Osteoblast (primary cell): ENCODE measurements at regions not wholly inside any gene's neighbourhood (a gene's known extent, or its start where the extent isn't known, plus 50 kb on each side); places are given as distances from the start of the nearest gene placed in this dataset.

Experiments
- DNase-seq: peaks from one replicate; pipeline ENCODE4 v3.0.0; 2011; ENCODE audit warnings: low spot score, mixed read lengths; ENCODE audit not compliant: insufficient read length; ENCODE audit errors: missing footprints
- H2AFZ ChIP-seq: 2 replicates; pipeline ENCODE4 v1.6.0; 2011; ENCODE audit warnings: mild to moderate bottlenecking, low read length
- H3K27ac ChIP-seq: 2 replicates; pipeline ENCODE4 v1.5.1; 2011; ENCODE audit warnings: mild to moderate bottlenecking, low read depth, low read length, moderate library complexity
- H3K27me3 ChIP-seq: 2 replicates; pipeline ENCODE4 v1.6.0; 2012; ENCODE audit warnings: mild to moderate bottlenecking, control low read depth, inconsistent platforms, low read length, moderate library complexity; ENCODE audit not compliant: insufficient read depth
- H3K36me3 ChIP-seq: 2 replicates; pipeline ENCODE4 v1.5.1; 2011; ENCODE audit warnings: mild to moderate bottlenecking, low read length, control low read depth, moderate library complexity; ENCODE audit not compliant: insufficient read depth
- H3K4me1 ChIP-seq: 2 replicates; pipeline ENCODE4 v1.5.1; 2011; ENCODE audit warnings: mild to moderate bottlenecking, low read length, control low read depth, moderate library complexity; ENCODE audit not compliant: insufficient read depth
- H3K4me2 ChIP-seq: 2 replicates; pipeline ENCODE4 v1.6.0; 2011; ENCODE audit warnings: mild to moderate bottlenecking, low read length; ENCODE audit not compliant: insufficient read depth
- H3K4me3 ChIP-seq: fragments of 200-600 bp; sonication (generic); 3 replicates; pipeline ENCODE4 v1.5.1; 2012; ENCODE audit warnings: mild to moderate bottlenecking, low read length, inconsistent platforms; ENCODE audit not compliant: insufficient read depth
- H3K79me2 ChIP-seq: 2 replicates; pipeline ENCODE4 v1.6.0; 2012; ENCODE audit warnings: mild to moderate bottlenecking, low read length, control low read depth, inconsistent platforms; ENCODE audit not compliant: insufficient read depth
- H3K9me3 ChIP-seq: 2 replicates; pipeline ENCODE4 v1.5.1; 2011; ENCODE audit warnings: low read depth, low read length, control low read depth
- H4K20me1 ChIP-seq: 2 replicates; pipeline ENCODE4 v1.6.0; 2012; ENCODE audit warnings: mild to moderate bottlenecking, low read length, control low read depth; ENCODE audit not compliant: insufficient read depth
- CTCF ChIP-seq: IDR thresholded peaks from 2 replicates; pipeline ENCODE4 v1.5.1; 2011; ENCODE audit warnings: mild to moderate bottlenecking, low read depth, low read length, moderate library complexity; ENCODE audit errors: extremely low read depth

- H4K20me1 ChIP-seq = no peaks in the 10 kb centered on the region
- H3K9me3 ChIP-seq = no peaks in the 10 kb centered on the region
- H3K27ac ChIP-seq = no peak overlapping the region
- H3K4me3 ChIP-seq = no peak overlapping the region
- no peak for DNase-seq
- peaks cover 3% of the 10 kb centered on the region for H3K4me1 ChIP-seq
- H3K36me3 ChIP-seq = no peaks in the 10 kb centered on the region
- peaks cover 24% of the 10 kb centered on the region for H3K27me3 ChIP-seq
- H3K79me2 ChIP-seq = no peaks in the 10 kb centered on the region
- no peak overlapping the region for H2AFZ ChIP-seq
- TF ChIP-seq CTCF = peak; percentile 82
- H3K4me2 ChIP-seq = peak overlapping the region; percentile 43
These were observed 145.3 kb upstream of the PRSS1 start for GRCh38 chr7:142603870-142604448.

GRCh38 chr7:142602756-142603155 lies 146.5 kb upstream of the PRSS1 start:
- no peak overlapping the region for H3K4me2 ChIP-seq
- H3K4me3 ChIP-seq = no peak overlapping the region
- peaks cover 29% of the 10 kb centered on the region for H3K27me3 ChIP-seq
- no peaks in the 10 kb centered on the region for H3K36me3 ChIP-seq
- no peak for TF ChIP-seq CTCF
- no peaks in the 10 kb centered on the region for H3K79me2 ChIP-seq
- H3K27ac ChIP-seq = no peak overlapping the region
- peak overlapping the region; percentile 51 for H2AFZ ChIP-seq
- no peaks in the 10 kb centered on the region for H3K9me3 ChIP-seq
- H3K4me1 ChIP-seq = peaks cover 3% of the 10 kb centered on the region
- no peak for DNase-seq
- no peaks in the 10 kb centered on the region for H4K20me1 ChIP-seq

GRCh38 chr7:142602183-142602582 lies 147.1 kb upstream of the PRSS1 start:
- H3K79me2 ChIP-seq = no peaks in the 10 kb centered on the region
- no peak for TF ChIP-seq CTCF
- H3K4me3 ChIP-seq = no peak overlapping the region
- peaks cover 32% of the 10 kb centered on the region for H3K27me3 ChIP-seq
- H3K4me2 ChIP-seq = no peak overlapping the region
- no peaks in the 10 kb centered on the region for H3K9me3 ChIP-seq
- DNase-seq = no peak
- H3K27ac ChIP-seq = no peak overlapping the region
- H3K36me3 ChIP-seq = no peaks in the 10 kb centered on the region
- no peaks in the 10 kb centered on the region for H4K20me1 ChIP-seq
- peaks cover 3% of the 10 kb centered on the region for H3K4me1 ChIP-seq
- no peak overlapping the region for H2AFZ ChIP-seq

- H3K4me2 ChIP-seq = no peak overlapping the region
- H3K36me3 ChIP-seq = no peaks in the 10 kb centered on the region
- peaks cover 28% of the 10 kb centered on the region for H3K27me3 ChIP-seq
- DNase-seq = no peak
- H3K4me1 ChIP-seq = peaks cover 3% of the 10 kb centered on the region
- H3K9me3 ChIP-seq = no peaks in the 10 kb centered on the region
- no peaks in the 10 kb centered on the region for H4K20me1 ChIP-seq
- no peak overlapping the region for H2AFZ ChIP-seq
- no peak overlapping the region for H3K4me3 ChIP-seq
- no peak for TF ChIP-seq CTCF
- H3K27ac ChIP-seq = no peak overlapping the region
- H3K79me2 ChIP-seq = no peaks in the 10 kb centered on the region
These were observed 151.0 kb upstream of the PRSS1 start for GRCh38 chr7:142598297-142598696.
